Left colon (tissue), 2 donors: ENCODE measurements at regions not wholly inside any gene's neighbourhood (a gene's known extent, or its start where the extent isn't known, plus 50 kb on each side); places are given as distances from the start of the nearest gene placed in this dataset.

Experiments used
- ATAC-seq: fragments of 200-7000 bp; cut with Tn5 transposase; one replicate; pipeline ENCODE4 v1.9.1; 2020; ENCODE audit warnings: mild to moderate bottlenecking, moderate library complexity
- DNase-seq, 2 donors: peaks; one replicate each; pipeline ENCODE4 v3.0.0-alpha.2; 2020
- intact Hi-C, 2 donors: fragments of 100-400 bp; cut with DNase I in 1 of 2; cut with micrococcal nuclease in 1 of 2; formaldehyde crosslinking; loops; one replicate each; pipeline versions ENCODE4 v1.11.2 to v1.14.0; 2022; cut with DNase I, micrococcal nuclease
- donor health status: DM: no; HTN: no; CAD: no.
- donor health status: DM: yes; HTN: yes; CAD: no.

DNA sequence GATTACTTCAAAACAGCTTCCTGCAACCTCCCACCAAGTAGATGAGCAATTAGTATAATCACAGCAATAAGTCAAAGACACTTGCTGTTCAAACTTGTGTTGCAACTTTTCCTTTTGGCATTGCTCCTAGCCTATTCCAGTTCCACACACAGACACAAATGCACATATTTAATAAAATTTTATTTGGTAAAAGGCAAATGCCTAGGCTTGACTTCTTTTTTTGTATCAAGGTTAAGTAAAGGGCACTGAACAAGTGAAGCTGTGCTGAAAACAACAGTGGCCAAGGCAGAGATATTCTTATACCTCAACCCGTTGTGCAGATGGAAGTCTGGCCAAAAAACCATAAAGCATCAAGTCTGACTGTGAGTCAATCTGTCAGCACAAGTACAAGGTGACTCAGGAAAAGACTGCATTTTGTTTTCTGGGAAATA lies 708.4 kb upstream of the CITED2 start:
- intact Hi-C loops: no loop called here
- DNase-seq (no peak), ATAC-seq (no peak)

DNA sequence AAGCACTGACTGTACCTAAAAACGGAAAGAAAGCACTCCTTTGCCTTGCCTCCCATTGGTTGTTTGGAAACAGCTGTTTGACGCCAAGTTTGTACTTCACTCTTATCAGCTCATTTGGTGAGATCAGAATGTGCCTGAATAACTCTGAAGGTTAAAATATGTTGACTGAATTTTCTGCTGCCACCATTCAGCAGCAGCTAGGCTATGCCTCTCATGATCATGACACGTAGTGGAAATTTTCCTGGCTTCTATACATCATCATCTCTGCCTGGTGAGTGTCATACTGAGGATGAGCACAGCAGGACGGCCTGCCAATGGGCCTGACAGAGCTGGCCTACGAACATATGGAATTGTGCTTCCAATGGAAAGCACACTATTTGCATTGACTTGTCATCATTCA lies 704.9 kb upstream of the CITED2 start:
- intact Hi-C loops: no loop called here
- DNase-seq: no peak
- ATAC-seq: peak; percentile 35

DNA sequence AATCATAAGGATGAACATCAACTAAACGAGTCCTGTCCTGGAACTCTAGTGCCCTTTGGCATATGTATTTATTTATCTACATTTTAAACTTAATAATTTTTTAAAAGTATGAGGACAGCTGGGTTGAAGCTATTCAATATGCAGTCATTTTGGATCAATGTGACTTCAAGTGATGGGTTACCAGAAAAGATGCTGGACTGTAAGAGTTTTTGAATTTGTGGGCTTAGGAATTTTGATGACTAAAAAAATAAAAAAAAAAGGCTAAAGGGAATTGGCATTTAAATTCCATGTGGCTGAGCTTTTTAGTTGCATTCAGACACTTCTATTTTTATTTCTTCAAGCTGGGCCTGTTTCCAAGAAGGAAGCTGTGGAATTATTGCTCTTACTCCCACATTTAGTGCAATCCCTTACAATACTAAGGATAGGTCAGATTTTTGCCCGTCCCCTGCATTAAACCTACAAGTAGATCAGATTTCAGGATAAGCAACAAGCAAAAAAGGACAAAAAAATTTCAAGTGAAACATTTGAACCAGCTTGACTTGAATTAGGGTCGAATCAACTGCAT lies 704.2 kb upstream of the CITED2 start:
- intact Hi-C loops: no loop called here
- peak; percentile 57 for ATAC-seq
- DNase-seq: no peak

DNA sequence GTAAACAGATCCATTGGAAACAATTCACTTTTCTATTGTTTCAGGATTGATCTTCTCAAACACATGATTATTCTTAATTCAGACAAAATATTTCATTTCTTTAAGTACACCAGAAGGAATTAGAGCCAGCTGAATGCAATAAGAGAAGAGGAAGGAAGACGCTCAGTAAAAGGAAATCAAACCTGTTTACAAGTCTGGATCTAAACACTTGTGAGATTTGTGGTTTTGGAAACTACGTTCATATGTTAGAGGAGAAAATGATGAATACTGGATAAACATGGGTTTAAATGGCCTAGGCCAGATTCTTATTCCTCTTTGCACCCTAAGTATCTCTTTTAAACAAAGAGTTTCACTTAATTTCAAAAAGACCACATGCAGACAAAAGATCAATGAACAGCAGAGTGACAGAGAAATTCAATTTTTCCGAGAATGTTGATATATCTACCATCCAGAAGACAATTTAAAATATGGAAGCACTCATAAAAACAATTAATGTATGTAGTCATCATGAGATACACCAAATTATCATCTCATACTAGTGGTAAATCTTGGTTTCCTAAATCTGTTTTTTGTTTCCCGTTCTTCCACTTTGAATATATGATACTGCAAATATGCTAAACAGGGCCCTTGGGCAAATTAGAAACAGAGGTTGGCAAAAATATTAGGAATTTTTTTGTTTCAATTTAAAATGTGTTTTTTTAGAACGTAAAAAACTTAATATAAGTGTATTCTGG lies 703.5 kb upstream of the CITED2 start:
- no peak for ATAC-seq
- intact Hi-C loops: no loop called here
- DNase-seq: no peak

DNA sequence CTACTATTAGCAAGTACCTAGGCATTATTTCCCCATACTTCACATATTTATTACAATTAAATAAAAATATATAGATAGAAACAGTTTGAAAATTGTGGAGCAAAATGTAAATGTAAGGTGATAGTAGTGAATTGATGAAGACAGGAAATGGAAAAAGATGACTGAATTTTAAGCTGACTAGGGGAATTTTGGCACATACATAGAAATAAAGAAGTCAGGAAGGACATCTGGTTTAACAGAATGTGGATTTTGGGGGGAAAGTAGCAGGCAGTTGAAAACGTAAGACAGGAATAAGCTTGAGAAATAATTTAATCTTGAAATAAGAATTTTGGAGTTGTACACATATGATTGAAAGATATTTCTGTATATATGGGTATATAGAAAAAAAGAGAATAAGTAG lies 701.7 kb upstream of the CITED2 start:
- DNase-seq (no peak), ATAC-seq (no peak)
- intact Hi-C loops: no loop called here

DNA sequence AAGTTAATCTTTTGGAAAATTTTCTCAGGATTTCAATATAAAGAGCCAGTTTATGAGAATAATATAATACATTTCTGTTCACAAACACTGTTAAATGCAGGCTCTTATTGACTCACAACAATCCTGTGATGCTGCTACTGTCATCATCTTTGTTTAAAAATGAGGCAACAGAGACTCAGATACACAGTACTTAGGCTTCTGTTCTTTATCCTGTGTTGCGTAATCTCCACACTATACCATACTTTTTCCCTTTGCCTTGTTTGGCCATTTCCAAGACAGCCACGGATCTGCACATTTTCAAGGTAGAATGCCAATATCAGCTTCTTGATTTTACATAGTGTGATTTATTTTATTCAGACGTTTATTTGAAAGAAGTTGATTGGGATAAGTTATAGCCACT lies 699.0 kb upstream of the CITED2 start:
- DNase-seq (no peak), ATAC-seq (no peak)
- intact Hi-C loops: no loop called here

DNA sequence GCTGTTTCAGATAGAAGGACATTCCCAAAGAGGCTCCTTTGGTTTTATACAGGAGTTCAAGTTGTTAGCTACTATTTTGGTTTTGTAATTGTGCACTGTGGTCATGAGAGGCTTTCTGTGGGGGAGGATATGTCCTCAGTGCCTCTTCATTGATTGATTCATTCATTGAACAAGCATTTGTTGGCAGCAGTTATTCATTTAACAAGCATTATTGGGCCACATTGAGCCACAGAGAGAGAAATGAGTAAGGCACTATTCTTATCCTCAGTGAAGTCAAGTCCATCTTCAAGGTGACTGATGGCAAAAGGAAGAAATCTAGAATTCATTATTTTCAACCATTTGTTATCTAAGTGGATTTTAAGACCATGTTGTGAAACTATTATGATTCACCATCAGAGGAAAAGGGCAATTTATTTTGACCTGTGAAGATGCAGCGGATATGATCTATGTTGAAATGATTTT lies 697.2 kb upstream of the CITED2 start:
- intact Hi-C loops: no loop called here
- no peak for ATAC-seq
- DNase-seq: no peak

DNA sequence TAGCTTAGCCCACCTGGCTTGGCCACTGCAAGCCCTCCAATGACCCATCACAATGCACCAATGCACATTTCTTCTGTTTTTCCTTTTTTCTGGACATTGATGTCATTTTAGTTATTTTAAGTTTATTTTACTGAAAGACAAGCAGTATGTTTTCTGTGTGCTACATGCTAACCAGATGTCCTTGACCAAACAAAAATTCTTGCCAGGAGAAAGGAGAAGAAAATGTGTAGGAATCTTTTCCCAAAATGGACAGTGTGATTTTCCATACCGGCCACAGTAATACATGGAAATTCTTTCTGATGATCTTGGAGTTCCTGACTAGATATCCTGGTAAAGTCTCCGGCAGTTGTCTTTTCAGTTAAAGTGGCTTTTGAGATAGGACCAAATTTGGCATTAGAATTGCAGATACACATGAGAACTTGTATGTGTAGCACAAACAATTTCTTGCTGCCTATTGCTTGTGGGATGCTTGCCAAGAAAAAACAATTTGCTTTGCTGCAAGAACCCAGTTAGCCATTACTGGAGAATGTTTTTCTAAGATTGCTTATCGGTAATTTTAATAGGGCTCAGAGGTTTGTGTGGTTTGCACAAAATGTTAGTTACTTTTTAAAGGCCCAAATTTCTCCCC lies 696.5 kb upstream of the CITED2 start:
- DNase-seq (no peak), ATAC-seq (peak; percentile 40)
- intact Hi-C loops: no loop called here

DNA sequence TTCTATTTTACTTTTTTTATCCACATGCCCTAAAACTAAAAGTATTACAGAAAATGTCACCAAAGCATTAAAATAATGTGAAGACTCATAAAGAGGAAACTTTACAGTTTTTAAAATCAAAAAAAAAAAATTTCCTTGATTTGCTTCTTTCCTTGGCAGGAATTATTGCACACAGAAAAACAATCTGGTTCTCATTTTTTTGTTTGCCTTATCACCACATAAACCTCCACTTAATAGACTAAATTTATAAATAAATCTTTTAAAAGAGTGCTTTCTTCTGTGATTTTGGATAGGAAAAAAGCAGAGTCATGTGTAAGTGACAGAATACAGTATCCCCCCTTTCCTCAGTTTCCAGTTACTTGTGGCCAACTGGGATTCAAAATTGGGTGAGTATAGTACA lies 695.1 kb upstream of the CITED2 start:
- intact Hi-C loops: no loop called here
- ATAC-seq: no peak
- DNase-seq: no peak

DNA sequence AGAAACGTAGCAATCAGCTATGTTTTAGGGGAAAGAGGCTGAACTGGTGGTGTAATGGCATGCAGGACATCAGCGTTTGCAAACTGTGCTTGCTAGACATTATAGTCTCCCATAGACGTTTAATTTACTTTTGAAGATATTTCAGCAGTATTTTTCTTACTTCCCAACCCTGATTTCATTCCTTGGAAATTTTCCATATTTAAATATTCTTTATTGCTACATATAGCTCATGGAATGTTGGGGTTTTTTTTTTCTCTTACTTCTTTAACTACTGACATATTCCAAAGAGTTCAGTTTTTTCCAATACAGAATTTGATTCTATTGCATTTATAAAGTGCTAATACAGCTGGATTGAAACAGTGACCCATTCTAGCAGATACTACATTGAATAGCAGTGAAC lies 694.4 kb upstream of the CITED2 start:
- intact Hi-C loops: no loop called here
- ATAC-seq: no peak
- no peak for DNase-seq

DNA sequence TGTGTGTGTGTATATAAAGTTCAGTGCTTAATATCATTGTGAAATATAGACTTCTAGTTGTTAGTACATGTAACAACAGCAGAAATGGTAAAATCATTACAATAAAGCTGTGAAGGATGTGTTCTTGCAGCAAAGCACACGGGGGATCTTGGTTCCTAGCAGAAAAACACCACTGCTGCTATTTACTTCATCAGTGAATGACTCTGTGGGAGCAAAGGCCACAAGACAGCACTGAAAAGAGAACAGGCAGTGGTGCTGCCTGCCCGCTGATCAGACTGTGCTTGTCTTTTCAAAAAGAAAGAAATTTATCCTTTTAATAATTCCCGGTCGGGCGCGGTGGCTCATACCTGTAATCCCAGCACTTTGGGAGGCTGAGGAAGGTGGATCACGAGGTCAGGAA lies 689.9 kb upstream of the CITED2 start:
- no peak for ATAC-seq
- no peak for DNase-seq
- intact Hi-C loops: no loop called here

DNA sequence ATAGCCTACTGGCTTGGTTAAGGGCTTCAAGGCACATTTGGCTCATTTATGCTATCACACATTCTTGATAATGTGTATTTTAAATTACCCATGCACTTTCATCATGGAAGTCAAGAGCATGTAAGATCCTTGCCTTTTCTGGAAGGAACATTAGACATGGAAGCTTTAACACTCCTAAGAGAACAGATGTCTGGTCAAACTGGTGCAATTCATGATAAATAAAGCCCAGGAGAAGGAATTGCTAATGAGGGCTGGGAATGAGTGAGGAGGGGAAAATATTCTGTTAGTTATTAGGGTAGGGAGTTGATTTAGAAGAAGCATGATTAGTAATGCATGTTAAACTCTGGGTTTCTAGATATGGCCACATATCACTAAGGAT lies 688.6 kb upstream of the CITED2 start:
- no peak for ATAC-seq
- no peak for DNase-seq
- intact Hi-C loops: no loop called here

DNA sequence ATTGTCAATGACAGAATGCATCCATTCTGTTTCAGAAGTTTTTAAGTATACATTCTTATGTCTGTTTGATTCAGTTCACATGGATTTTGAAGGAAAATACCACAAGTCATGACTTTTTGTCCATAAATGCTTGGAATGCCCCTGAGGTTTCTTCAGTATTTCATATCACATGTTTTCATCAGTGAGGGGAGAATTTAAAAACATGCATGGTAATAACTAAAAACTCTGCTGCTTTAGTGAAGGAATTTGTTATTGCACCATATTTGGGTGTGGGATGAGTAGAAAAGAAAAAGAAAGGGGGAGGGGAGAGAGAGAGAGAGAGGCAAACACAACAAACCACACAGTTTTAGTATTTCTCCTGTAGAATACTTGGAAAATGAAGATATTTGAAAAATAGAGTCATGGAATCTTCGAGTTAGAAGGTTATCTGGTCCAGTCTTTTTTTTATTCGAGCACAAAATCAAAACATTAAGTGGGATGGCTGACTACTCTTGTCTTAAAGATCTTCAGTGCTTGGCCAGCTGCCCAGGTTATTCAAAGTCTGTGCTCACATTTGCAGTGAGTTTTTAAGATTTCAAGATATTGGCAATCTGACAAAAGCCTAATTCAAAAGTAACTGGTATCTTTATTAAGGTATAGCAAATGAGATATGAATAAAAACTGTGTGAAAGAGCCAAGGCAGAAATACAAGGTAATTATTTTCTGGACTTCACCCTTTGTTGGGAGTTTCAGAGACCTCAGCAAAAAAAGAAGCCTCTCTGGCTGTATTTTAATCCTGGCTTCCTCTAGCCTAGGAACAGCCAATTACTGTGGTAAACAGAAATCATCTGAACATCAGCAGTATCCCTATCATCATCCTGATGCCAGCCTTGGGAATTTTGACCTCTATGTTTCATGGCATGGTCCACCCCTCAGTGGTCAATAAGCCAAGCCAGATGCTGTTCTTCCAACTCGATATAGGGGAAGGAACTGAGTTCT lies 687.9 kb upstream of the CITED2 start:
- ATAC-seq (no peak), DNase-seq (peak in 1 of 2 donors; percentile 28)
- intact Hi-C loops: no loop called here

DNA sequence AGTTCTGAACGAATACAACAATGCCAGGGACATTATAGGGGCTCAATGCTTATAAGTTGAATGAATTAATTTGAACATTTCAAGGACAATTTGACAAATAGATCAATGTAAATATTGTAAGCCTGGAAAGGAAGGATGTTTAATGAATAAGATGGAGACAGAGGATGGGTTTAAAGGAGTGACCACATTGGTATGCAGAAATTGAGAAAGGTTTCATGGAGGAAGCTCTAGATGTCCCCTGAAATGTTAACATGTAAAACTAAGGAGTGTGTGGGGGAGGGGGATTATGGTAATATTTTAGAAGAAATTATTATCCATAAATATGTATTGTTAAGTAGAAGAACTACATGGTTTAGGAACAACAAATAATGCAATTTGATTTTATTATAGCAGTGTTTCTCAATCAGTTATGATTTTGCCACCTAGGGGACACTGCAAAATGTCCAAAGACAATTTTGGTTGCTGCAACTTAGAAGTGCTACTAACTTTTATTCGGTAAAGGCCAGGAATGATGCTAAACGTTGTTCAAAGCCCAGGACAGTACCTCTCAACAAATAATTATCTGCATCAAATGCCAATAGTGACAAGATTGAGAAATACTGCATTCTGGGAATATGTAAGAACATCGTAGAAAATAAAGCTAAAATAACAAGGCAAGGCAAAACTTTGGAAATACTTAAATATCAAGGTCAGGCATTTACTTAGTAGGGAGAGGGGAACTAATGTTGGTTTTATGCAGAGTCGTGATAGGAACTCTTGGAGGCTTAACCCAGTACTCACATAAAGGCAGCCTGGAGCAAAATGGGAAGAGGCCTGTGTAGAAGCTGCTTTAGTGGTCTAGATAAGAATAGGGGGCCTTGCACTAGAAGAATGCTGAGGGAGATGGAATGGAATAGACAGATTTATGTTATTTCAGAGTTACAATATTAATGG lies 686.9 kb upstream of the CITED2 start:
- intact Hi-C loops: no loop called here
- DNase-seq: no peak
- ATAC-seq: no peak

DNA sequence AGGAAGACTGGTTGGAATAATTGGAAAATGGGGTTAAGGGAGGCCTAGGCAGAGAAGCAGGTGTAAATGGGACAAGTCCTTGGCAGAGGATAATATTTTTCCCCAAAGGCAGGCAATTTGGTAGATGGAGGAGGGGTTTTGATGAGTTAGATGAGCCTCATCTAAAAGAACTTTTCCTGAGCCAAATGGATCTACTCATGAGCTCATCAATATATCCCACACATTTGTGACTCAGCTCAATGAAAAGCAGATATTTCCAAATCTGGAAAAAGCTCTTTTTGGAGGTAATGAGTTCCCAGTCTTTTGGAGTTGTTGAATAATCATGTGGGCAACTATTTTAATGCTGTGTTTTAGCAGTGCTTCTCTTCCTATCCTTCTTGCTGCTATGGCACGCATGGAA lies 685.5 kb upstream of the CITED2 start:
- intact Hi-C loops: no loop called here
- no peak for DNase-seq

DNA sequence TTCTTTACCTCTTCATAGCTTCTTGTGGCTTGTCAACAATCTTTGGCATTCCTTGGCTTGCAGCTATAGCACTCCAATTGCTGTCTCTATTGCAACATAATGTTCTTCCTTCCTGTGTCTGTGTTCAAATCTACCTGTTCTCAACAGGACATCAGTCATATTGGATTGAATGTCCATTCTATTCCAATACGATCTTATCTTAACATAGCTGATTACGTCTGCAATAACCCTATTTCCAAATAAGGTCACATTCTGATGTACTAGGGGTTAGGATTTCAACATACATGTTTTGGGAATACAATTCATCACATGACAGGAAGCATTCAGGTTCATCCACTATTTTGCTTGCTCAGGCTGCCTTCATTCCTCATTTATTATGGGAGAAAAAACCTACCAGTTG lies 684.4 kb upstream of the CITED2 start:
- DNase-seq (no peak), ATAC-seq (no peak)
- intact Hi-C loops: no loop called here

More for the DNA sequence above, 685.5 kb upstream of the CITED2 start:
- ATAC-seq: no peak

DNA sequence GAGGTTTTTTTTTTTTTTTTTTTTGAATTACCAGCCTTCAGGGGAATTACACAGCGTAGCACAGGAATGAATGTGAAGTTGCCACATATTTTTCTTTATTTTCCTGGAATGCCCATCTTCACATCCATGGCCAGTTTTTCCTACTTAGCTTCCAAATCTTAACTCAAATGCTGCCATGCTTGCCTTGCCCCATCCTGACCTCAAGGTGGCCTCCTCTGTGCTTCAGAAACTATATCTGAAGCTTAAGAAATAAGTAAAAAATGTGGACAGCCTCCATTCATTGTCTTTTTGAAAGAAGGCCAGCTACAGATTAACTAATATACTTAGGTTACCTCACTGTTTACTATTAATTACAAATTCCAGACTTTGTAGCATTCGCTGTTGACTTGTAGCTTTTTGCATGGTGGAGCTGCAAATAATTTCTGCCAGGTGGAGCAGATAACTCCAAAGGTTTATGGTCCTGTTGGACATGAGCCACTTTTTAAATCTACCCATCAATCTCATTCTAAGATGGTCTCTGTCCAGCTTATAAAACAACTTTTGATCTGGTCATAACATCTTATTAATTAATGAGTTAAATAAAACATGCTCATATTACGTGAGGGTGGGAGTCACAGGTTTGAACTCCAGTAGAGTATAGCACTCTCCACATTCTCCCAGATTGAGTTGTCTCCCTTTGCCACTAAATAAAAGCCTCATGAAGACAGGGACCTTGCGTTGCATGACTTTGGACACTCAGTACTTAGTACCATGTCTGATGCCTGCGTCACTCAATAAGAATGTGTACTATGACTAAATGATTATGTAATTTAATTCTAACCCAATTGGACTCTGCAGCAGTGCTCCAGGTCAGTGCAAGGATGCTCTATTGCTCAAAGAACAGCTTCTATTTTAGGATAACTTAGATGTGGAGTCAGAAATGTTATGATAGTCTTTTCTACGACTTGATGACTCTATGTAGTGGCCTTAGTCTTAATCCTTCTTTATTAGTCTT lies 678.6 kb upstream of the CITED2 start:
- intact Hi-C loops: no loop called here
- DNase-seq (peak in 1 of 2 donors; percentile 5), ATAC-seq (no peak)
